ENCODE measurements at regions not wholly inside any gene's neighbourhood (a gene's known extent, or its start where the extent isn't known, plus 50 kb on each side); places are given as distances from the start of the nearest gene placed in this dataset.
"Not testable (repeated sequence)": the region's sequence is repeated elsewhere in the genome, so short reads cannot be mapped to it uniquely, and the experiment has no call there.

- TF ChIP-seq POLR2AphosphoS5 (IDR thresholded peaks at IDR 0.05), result no peak
- no peak for TF ChIP-seq POLR2A (IDR thresholded peaks at IDR 0.05)
- no peak for TF ChIP-seq EP300 (IDR thresholded peaks at IDR 0.05)
- TF ChIP-seq CTCF (IDR thresholded peaks at IDR 0.05), result no peak
- ATAC-seq, result no peak
- Histone ChIP-seq H3K4me1 (no peaks in the 10 kb centered on the region), H3K36me3 (no peaks in the 10 kb centered on the region), H3K4me3 (no peak overlapping the region), H3K27ac (no peak overlapping the region), H3K27me3 (no peaks in the 10 kb centered on the region), H3K9me3 (peaks cover 0 to 48% (median 0%) of the 10 kb centered on the region in 3 donors)
- 33% methylated on average over 1 of the region's 6 CpGs; no CpG with 5 or more reads in 1 of the 2 donors for WGBS, 2 donors (ENCODE audit: low coverage in 1 of 2)
Measured at GRCh38 chr9:65405253-65405652, 120.2 kb upstream of the FOXD4L5 start.

GRCh38 chr9:65404232-65405006, 119.4 kb upstream of the FOXD4L5 start:
- H3K4me1 ChIP-seq, result no peaks in the 10 kb centered on the region
- H3K27me3 ChIP-seq, result no peaks in the 10 kb centered on the region
- no peak overlapping the region for H3K4me3 ChIP-seq
- peaks cover 0 to 44% (median 0%) of the 10 kb centered on the region in 3 donors for H3K9me3 ChIP-seq
- no peaks in the 10 kb centered on the region for H3K36me3 ChIP-seq
- no CpG with 5 or more reads among the region's 11 CpGs for WGBS, 2 donors (ENCODE audit: low coverage in 1 of 2)
- no peak for ATAC-seq
- TF ChIP-seq EP300 (IDR thresholded peaks at IDR 0.05) (no peak), POLR2A (IDR thresholded peaks at IDR 0.05) (no peak), POLR2AphosphoS5 (IDR thresholded peaks at IDR 0.05) (no peak), CTCF (IDR thresholded peaks at IDR 0.05) (no peak)
- no peak overlapping the region for H3K27ac ChIP-seq

- Histone ChIP-seq H3K4me3 (no peak overlapping the region), H3K9me3 (peaks cover 0 to 37% (median 0%) of the 10 kb centered on the region in 3 donors), H3K27me3 (no peaks in the 10 kb centered on the region), H3K4me1 (no peaks in the 10 kb centered on the region), H3K36me3 (no peaks in the 10 kb centered on the region), H3K27ac (no peak overlapping the region)
- 100% methylated on average over 1 of the region's 10 CpGs; no CpG with 5 or more reads in 1 of the 2 donors for WGBS, 2 donors (ENCODE audit: low coverage in 1 of 2)
- no peak for ATAC-seq
- TF ChIP-seq POLR2A (IDR thresholded peaks at IDR 0.05) (no peak), EP300 (IDR thresholded peaks at IDR 0.05) (no peak), CTCF (IDR thresholded peaks at IDR 0.05) (no peak), POLR2AphosphoS5 (IDR thresholded peaks at IDR 0.05) (no peak)
Measured at GRCh38 chr9:65403721-65404120, 118.7 kb upstream of the FOXD4L5 start.

GRCh38 chr9:65403072-65403471, 118.1 kb upstream of the FOXD4L5 start:
- H3K27me3 ChIP-seq, H3K27ac ChIP-seq, H3K36me3 ChIP-seq, ATAC-seq, H3K4me3 ChIP-seq, H3K4me1 ChIP-seq: not testable (repeated sequence)
- H3K9me3 ChIP-seq, result peaks cover 0 to 36% (median 0%) of the 10 kb centered on the region in 3 donors
- 50% methylated on average over 2 of the region's 11 CpGs; no CpG with 5 or more reads in 1 of the 2 donors for WGBS, 2 donors (ENCODE audit: low coverage in 1 of 2)

GRCh38 chr9:65402206-65402870, 117.3 kb upstream of the FOXD4L5 start:
- H3K4me3 ChIP-seq, H3K27me3 ChIP-seq, H3K4me1 ChIP-seq, H3K27ac ChIP-seq, H3K36me3 ChIP-seq, ATAC-seq: not testable (repeated sequence)
- 91% methylated on average over 6 of the region's 18 CpGs; no CpG with 5 or more reads in 1 of the 2 donors for WGBS, 2 donors (ENCODE audit: low coverage in 1 of 2)
- peaks cover 0 to 36% (median 0%) of the 10 kb centered on the region in 3 donors for H3K9me3 ChIP-seq

- H3K36me3 ChIP-seq, H3K27me3 ChIP-seq, H3K4me1 ChIP-seq, ATAC-seq, H3K27ac ChIP-seq, H3K4me3 ChIP-seq: not testable (repeated sequence)
- H3K9me3 ChIP-seq, result peaks cover 0 to 36% (median 0%) of the 10 kb centered on the region in 3 donors
- WGBS, 2 donors (ENCODE audit: low coverage in 1 of 2), result no CpG with 5 or more reads among the region's 9 CpGs
Measured at GRCh38 chr9:65401456-65402045, 116.5 kb upstream of the FOXD4L5 start.

All from gastroesophageal sphincter (tissue), 4 donors.